ENCODE measurements at regions not wholly inside any gene's neighbourhood (a gene's known extent, or its start where the extent isn't known, plus 50 kb on each side); places are given as distances from the start of the nearest gene placed in this dataset.

- H2BK120ac ChIP-seq (ENCODE audit: low read depth, low read length): no peak overlapping the region
- DNase-seq (peak; percentile 80), ATAC-seq (ENCODE audit: low read depth) (peak; percentile 77)
- H3K18ac ChIP-seq (ENCODE audit: low read depth, low read length): no peak overlapping the region
- no peaks in the 10 kb centered on the region for H3K27me3 ChIP-seq (ENCODE audit: control insufficient read depth, insufficient read depth, low read length)
- no TSS peak for BruUV-seq (replicated peaks)
- no peaks in the 10 kb centered on the region for H3K36me3 ChIP-seq (ENCODE audit: control insufficient read depth, insufficient read depth, low read length)
- H3K14ac ChIP-seq (replicated peaks; ENCODE audit: low read depth, low read length): no peak overlapping the region
- H2BK15ac ChIP-seq (ENCODE audit: low read depth, low read length): no peak overlapping the region
- no peak overlapping the region for H2AK5ac ChIP-seq (ENCODE audit: low read depth, low read length)
- H3K4ac ChIP-seq (ENCODE audit: low read depth, low read length): no peak overlapping the region
- dilution Hi-C loops (cut with HindIII; ENCODE audit: low sequenced_read_pairs, unreplicated experiment): no loop called here
- no peak overlapping the region for H3K4me2 ChIP-seq (ENCODE audit: low read depth, low read length)
- H2AK9ac ChIP-seq (replicated peaks; ENCODE audit: low read depth, low read length, poor library complexity): no peak overlapping the region
- POLR2A ChIA-PET (ENCODE audit: unreplicated experiment): no interaction called here
- no peak overlapping the region for H4K5ac ChIP-seq (ENCODE audit: low read depth, low read length)
- no peak overlapping the region for H3K9ac ChIP-seq (ENCODE audit: low read depth, low read length)
- CTCF ChIA-PET: no interaction called here
- H4K91ac ChIP-seq (ENCODE audit: insufficient read depth, low read depth, low read length): no peak overlapping the region
- H3K9me1 ChIP-seq (ENCODE audit: insufficient read depth, low read length): no peaks in the 10 kb centered on the region
- no CpG with 5 or more reads among the region's 2 CpGs for WGBS, 2 experiments (ENCODE audit: extremely low coverage in 2 of 2, insufficient read length in 1 of 2)
- no peaks in the 10 kb centered on the region for H3K79me1 ChIP-seq (ENCODE audit: low read depth in 1 of 2, low read length in 2 of 2)
- no peak overlapping the region for H3K4me3 ChIP-seq (ENCODE audit: insufficient read depth, low read depth, low read length)
- no peak overlapping the region for H2BK20ac ChIP-seq (ENCODE audit: low read depth, low read length)
- no peaks in the 10 kb centered on the region for H3K4me1 ChIP-seq (ENCODE audit: control insufficient read depth, insufficient read depth, low read length)
- in situ Hi-C loops (cut with MboI; ENCODE audit: low sequenced_read_pairs): no loop called here
- no peak overlapping the region for H3K27ac ChIP-seq (ENCODE audit: insufficient read depth, low read length)
- TF ChIP-seq SMC3 (IDR thresholded peaks at IDR 0.05; ENCODE audit: low read depth, low read length) (no peak), MAFK (IDR thresholded peaks at IDR 0.05; ENCODE audit: low read depth, low read length) (peak; percentile 48), CEBPB (IDR thresholded peaks at IDR 0.05; ENCODE audit: low read depth, low read length) (peak; percentile 85)
- no peak overlapping the region for H2AFZ ChIP-seq (replicated peaks; ENCODE audit: low read length, poor library complexity)
- H4K8ac ChIP-seq (ENCODE audit: low read depth in 2 of 2, low read length in 2 of 2): no peak overlapping the region
- no peaks in the 10 kb centered on the region; the same call in 1 of the 2 replicates for H3K9me3 ChIP-seq (ENCODE audit: control insufficient read depth, insufficient read depth, low read length)
- intact Hi-C loops (cut with micrococcal nuclease): no loop called here
- H3K56ac ChIP-seq (ENCODE audit: extremely low read depth, insufficient read depth, low read length): no peak overlapping the region
- H3K23ac ChIP-seq (ENCODE audit: low read depth, low read length): no peak overlapping the region
- no peak overlapping the region for H2BK5ac ChIP-seq (ENCODE audit: low read depth, low read length, poor library complexity, severe bottlenecking)
- H4K20me1 ChIP-seq (ENCODE audit: insufficient read depth, low read length): no peaks in the 10 kb centered on the region
Measured at GRCh38 chr11:91104237-91104636, 881.4 kb upstream of the CHORDC1 start.

All from IMR-90 (cell line).